ENCODE measurements at regions not wholly inside any gene's neighbourhood (a gene's known extent, or its start where the extent isn't known, plus 50 kb on each side); places are given as distances from the start of the nearest gene placed in this dataset.

GRCh38 chr14:35988550-35988949, 162.4 kb downstream of the BRMS1L start:
- Histone ChIP-seq H3K36me3 (ENCODE audit: control insufficient read depth, insufficient read depth, low read length) (no peaks in the 10 kb centered on the region), H3K27me3 (ENCODE audit: control insufficient read depth, insufficient read depth, low read length) (no peaks in the 10 kb centered on the region), H3K4me1 (ENCODE audit: control insufficient read depth, insufficient read depth, low read length) (no peaks in the 10 kb centered on the region), H3K9me3 (ENCODE audit: control insufficient read depth, insufficient read depth, low read depth, low read length) (no peaks in the 10 kb centered on the region), H3K4me3 (ENCODE audit: low read depth in 2 of 2, low read length in 2 of 2) (no peak overlapping the region), H3K27ac (ENCODE audit: low read length) (no peak overlapping the region)
- no peak for TF ChIP-seq CTCF (IDR thresholded peaks at IDR 0.05)
- TF ChIP-seq REST (IDR thresholded peaks at IDR 0.05; ENCODE audit: insufficient read depth in 1 of 2, low read depth in 2 of 2, low read length in 1 of 2) = no peak
- no peak for TF ChIP-seq TCF7L2 (IDR thresholded peaks at IDR 0.05; ENCODE audit: low read depth, low read length)
- TF ChIP-seq POLR2AphosphoS5 (IDR thresholded peaks at IDR 0.05; ENCODE audit: low read depth, low read length) = no peak
- no peak for TF ChIP-seq SIN3A (IDR thresholded peaks at IDR 0.05; ENCODE audit: borderline replicate concordance, insufficient read depth, low read depth, low read length)
- no TSS peak for BruUV-seq (replicated peaks)
- DNase-seq (ENCODE audit: low read depth, low spot score) (no peak), ATAC-seq (no peak)
- in situ Hi-C loops (cut with HindIII; ENCODE audit: low pct_unique_long_range_greater_than_20kb, low sequenced_read_pairs) = no loop called here
- ChIA-PET CTCF (interaction anchor here (0.7 kb wide), 1 partner anchor 35 kb away, joined by 11 read pairs; no protein-coding TSS in a partner anchor), POLR2A (no interaction called here)
- intact Hi-C loops (cut with micrococcal nuclease; ENCODE audit: unreplicated experiment) = no loop called here

GRCh38 chr14:35987731-35988130, 161.6 kb downstream of the BRMS1L start:
- no TSS peak for BruUV-seq (replicated peaks)
- Histone ChIP-seq H3K27me3 (ENCODE audit: control insufficient read depth, insufficient read depth, low read length) (no peaks in the 10 kb centered on the region), H3K4me3 (ENCODE audit: low read depth in 2 of 2, low read length in 2 of 2) (no peak overlapping the region), H3K9me3 (ENCODE audit: control insufficient read depth, insufficient read depth, low read depth, low read length) (no peaks in the 10 kb centered on the region), H3K27ac (ENCODE audit: low read length) (no peak overlapping the region), H3K36me3 (ENCODE audit: control insufficient read depth, insufficient read depth, low read length) (no peaks in the 10 kb centered on the region), H3K4me1 (ENCODE audit: control insufficient read depth, insufficient read depth, low read length) (no peaks in the 10 kb centered on the region)
- no peak for TF ChIP-seq TCF7L2 (IDR thresholded peaks at IDR 0.05; ENCODE audit: low read depth, low read length)
- TF ChIP-seq REST (IDR thresholded peaks at IDR 0.05; ENCODE audit: insufficient read depth in 1 of 2, low read depth in 2 of 2, low read length in 1 of 2) = no peak
- no peak for TF ChIP-seq POLR2AphosphoS5 (IDR thresholded peaks at IDR 0.05; ENCODE audit: low read depth, low read length)
- no peak for TF ChIP-seq CTCF (IDR thresholded peaks at IDR 0.05)
- no peak for TF ChIP-seq SIN3A (IDR thresholded peaks at IDR 0.05; ENCODE audit: borderline replicate concordance, insufficient read depth, low read depth, low read length)
- CTCF ChIA-PET = interaction anchor here (0.7 kb wide), 1 partner anchor 34 kb away, joined by 11 read pairs; no protein-coding TSS in a partner anchor
- in situ Hi-C loops (cut with HindIII; ENCODE audit: low pct_unique_long_range_greater_than_20kb, low sequenced_read_pairs) = no loop called here
- POLR2A ChIA-PET = no interaction called here
- DNase-seq (ENCODE audit: low read depth, low spot score) (no peak), ATAC-seq (no peak)
- intact Hi-C loops (cut with micrococcal nuclease; ENCODE audit: unreplicated experiment) = no loop called here

All from Panc1 (cell line).